HepG2 (cell line): ENCODE measurements at regions not wholly inside any gene's neighbourhood (a gene's known extent, or its start where the extent isn't known, plus 50 kb on each side); places are given as distances from the start of the nearest gene placed in this dataset.

Experiments used
- ATAC-seq: fragments of 200-7000 bp; cut with Tn5 transposase; 3 replicates; pipeline ENCODE4 v1.9.1; 2020; ENCODE audit warnings: mild to moderate bottlenecking, moderate library complexity
- BruUV-seq: library from RNA; stranded (reverse); fragments of 400-500 nt; replicated peaks from 2 replicates; lab custom pipeline; 2021; lab: Mats Ljungman, UMichigan
- CTCF ChIA-PET: fragments of 300-600 bp; formaldehyde crosslinking; extraction: SDS; loops from one replicate; lab custom pipeline; 2021; ENCODE audit warnings: low total read pairs, inconsistent platforms, low intra/inter-chr PET ratio; lab: Yijun Ruan, JAX
- POLR2A ChIA-PET: fragments of 350-600 bp; sonication (Branson Sonifier 250); formaldehyde crosslinking; loops from one replicate; lab custom pipeline; 2020; ENCODE audit warnings: antibody characterized with exemption, inconsistent platforms; lab: Yijun Ruan, JAX
- DNase-seq: peaks from one replicate; pipeline ENCODE4 v3.0.0-alpha.2; 2015; ENCODE audit warnings: low spot score
- FAIRE-seq: peaks from 3 replicates; lab custom pipeline; 2011; peaks lifted over from hg19 to GRCh38; lab: Jason Lieb, UNC
- H2AFZ ChIP-seq: one replicate; pipeline ENCODE4 v1.6.1; 2011; ENCODE audit warnings: low read length, inconsistent platforms
- H3K27ac ChIP-seq: fragments of 300-600 bp; 3 replicates; pipeline ENCODE4 v1.8.0; 2011; ENCODE audit warnings: mixed run types, mild to moderate bottlenecking, mixed read lengths, low read length, inconsistent platforms; ENCODE audit not compliant: insufficient read depth; ENCODE audit errors: extremely low read length
- H3K27me3 ChIP-seq, 2 experiments: fragments of 200-600 bp in 1 of 2; 2 replicates in 1 of 2; 3 replicates in 1 of 2; pipeline versions ENCODE4 v1.6.0 to v1.8.0; 2011; ENCODE audit warnings: low read length in 2 of 2, mild to moderate bottlenecking in 2 of 2, moderate library complexity in 2 of 2, inconsistent platforms in 1 of 2; ENCODE audit not compliant: insufficient read depth in 2 of 2, control insufficient read depth in 1 of 2
- H3K36me3 ChIP-seq, 2 experiments: fragments of 200-600 bp in 1 of 2; replicated peaks in 1 of 2; 2 replicates in 1 of 2; 3 replicates in 1 of 2; pipeline versions ENCODE4 v1.5.1 to v1.8.0; 2011; ENCODE audit warnings: low read length in 2 of 2, inconsistent platforms in 1 of 2; ENCODE audit not compliant: insufficient read depth in 2 of 2, control insufficient read depth in 1 of 2
- H3K4me1 ChIP-seq: 2 replicates; pipeline ENCODE4 v1.5.1; 2012; ENCODE audit warnings: low read length, inconsistent platforms; ENCODE audit not compliant: insufficient read depth
- H3K4me2 ChIP-seq: 2 replicates; pipeline ENCODE4 v1.6.0; 2011; ENCODE audit warnings: low read depth, low read length, inconsistent platforms
- H3K4me3 ChIP-seq, 3 experiments: fragments of 200-600 bp in 1 of 3; sonication (generic), shearing (Covaris generic) in 1 of 3; replicated peaks in 1 of 3; 2 replicates each; pipeline ENCODE4 v1.5.1; 2011 to 2016; ENCODE audit warnings: low read length in 3 of 3, inconsistent platforms in 2 of 3, low read depth in 2 of 3, mild to moderate bottlenecking in 2 of 3, control low read depth in 1 of 3, mixed read lengths in 1 of 3; ENCODE audit not compliant: insufficient read depth in 1 of 3
- H3K79me2 ChIP-seq: one replicate; pipeline ENCODE4 v1.6.1; 2011; ENCODE audit warnings: low read length, inconsistent platforms; ENCODE audit not compliant: insufficient read depth
- H3K9ac ChIP-seq: 2 replicates; pipeline ENCODE4 v1.6.0; 2011; ENCODE audit warnings: mild to moderate bottlenecking, low read depth, low read length, inconsistent platforms; ENCODE audit not compliant: insufficient read depth
- H3K9me3 ChIP-seq: 2 replicates; pipeline ENCODE4 v1.5.1; 2012; ENCODE audit warnings: mild to moderate bottlenecking, low read length
- H4K20me1 ChIP-seq: 2 replicates; pipeline ENCODE4 v1.6.0; 2011; ENCODE audit warnings: inconsistent platforms, mild to moderate bottlenecking, low read length, moderate library complexity; ENCODE audit not compliant: insufficient read depth
- HIVEP1 ChIP-seq: sonication (generic); formaldehyde crosslinking; IDR thresholded peaks from 2 replicates; pipeline ENCODE4 v1.4.0; 2020; ENCODE audit warnings: mild to moderate bottlenecking, missing genetic modification reagents
- HNF1B ChIP-seq: sonication (generic); formaldehyde crosslinking; IDR thresholded peaks from 2 replicates; pipeline ENCODE4 v1.5.1; 2020; ENCODE audit warnings: mild to moderate bottlenecking, moderate library complexity, missing genetic modification reagents
- MED1 ChIP-seq: sonication (generic); formaldehyde crosslinking; IDR thresholded peaks from 2 replicates; pipeline ENCODE4 v1.4.0; 2020; ENCODE audit warnings: missing genetic modification reagents
- SIN3B ChIP-seq: fragments of 150-350 bp; IDR thresholded peaks from 2 replicates; pipeline ENCODE4 v1.6.1; 2014; ENCODE audit warnings: low read length
- SP2 ChIP-seq: sonication (generic); formaldehyde crosslinking; IDR thresholded peaks from 2 replicates; pipeline ENCODE4 v1.5.1; 2020; ENCODE audit warnings: mild to moderate bottlenecking, missing genetic modification reagents
- SYNCRIP ChIP-seq: fragments of 200-400 bp; formaldehyde crosslinking; IDR thresholded peaks from 2 replicates; pipeline ENCODE4 v1.6.1; 2018; ENCODE audit warnings: mild to moderate bottlenecking, low read depth, low read length; ENCODE audit not compliant: insufficient read depth
- ZBTB7B ChIP-seq: sonication (generic); formaldehyde crosslinking; IDR thresholded peaks from 2 replicates; pipeline ENCODE4 v1.4.0; 2020; ENCODE audit warnings: missing genetic modification reagents
- ZFP36L1 ChIP-seq: sonication (generic); formaldehyde crosslinking; IDR thresholded peaks from 2 replicates; pipeline ENCODE4 v1.8.0; 2022; ENCODE audit warnings: mild to moderate bottlenecking, missing genetic modification reagents, moderate library complexity
- ZNF354B ChIP-seq: sonication (generic); formaldehyde crosslinking; IDR thresholded peaks from 2 replicates; pipeline ENCODE4 v1.8.0; 2022; ENCODE audit warnings: mild to moderate bottlenecking, missing genetic modification reagents
- ZNF547 ChIP-seq: sonication (generic); formaldehyde crosslinking; IDR thresholded peaks from 2 replicates; pipeline ENCODE4 v1.5.1; 2020; ENCODE audit warnings: mild to moderate bottlenecking, missing genetic modification reagents
- ZNF614 ChIP-seq: IDR thresholded peaks from 2 replicates; pipeline ENCODE4 v1.6.1; 2018; ENCODE audit warnings: missing biosample characterization, missing genetic modification reagents, inconsistent platforms, borderline replicate concordance
- ZNF775 ChIP-seq: sonication (generic); formaldehyde crosslinking; IDR thresholded peaks from 2 replicates; pipeline ENCODE4 v1.4.0; 2020; ENCODE audit warnings: missing genetic modification reagents, mild to moderate bottlenecking, moderate library complexity, borderline replicate concordance
- ZNF816 ChIP-seq: sonication (generic); formaldehyde crosslinking; IDR thresholded peaks from 2 replicates; pipeline ENCODE4 v1.8.0; 2022; ENCODE audit warnings: missing genetic modification reagents, mild to moderate bottlenecking, borderline replicate concordance
- WGBS: methylation state at CpG from one replicate; pipeline ENCODE4 v1.1.6; 2017; ENCODE audit warnings: low lambda C conversion rate; 5-methylcytosine and 5-hydroxymethylcytosine counted together
- in situ Hi-C: cut with HindIII; loops from 2 replicates; pipeline ENCODE4 v1.10.0; 2017; ENCODE audit warnings: low pct_unique_long_range_greater_than_20kb; ENCODE audit not compliant: extremely low pct_ligation_motif_present
- intact Hi-C: fragments of 100-400 bp; cut with micrococcal nuclease; formaldehyde crosslinking; loops from one replicate; pipeline ENCODE4 v1.10.0; 2022; ENCODE audit not compliant: unreplicated experiment
- TF ChIP-seq, protein P1 (sequence below): sonication (generic); formaldehyde crosslinking; IDR thresholded peaks from 2 replicates; pipeline ENCODE4 v1.4.0; 2020; ENCODE audit warnings: mild to moderate bottlenecking, missing genetic modification reagents, borderline replicate concordance
- TF ChIP-seq, protein P2 (sequence below): IDR thresholded peaks from 2 replicates; pipeline ENCODE4 v1.6.1; 2016; ENCODE audit warnings: low read depth

GRCh38 chr2:235216901-235217300, 265.1 kb downstream of the SH3BP4 start:
- Histone ChIP-seq H3K4me2 (no peak overlapping the region), H4K20me1 (no peaks in the 10 kb centered on the region), H2AFZ (no peak overlapping the region), H3K4me3 (no peak overlapping the region), H3K36me3 (no peaks in the 10 kb centered on the region), H3K27me3 (peaks cover 0 to 28% of the 10 kb centered on the region in 2 experiments; a peak in 4 of 5 replicates), H3K79me2 (no peaks in the 10 kb centered on the region), H3K27ac (no peak overlapping the region), H3K4me1 (no peaks in the 10 kb centered on the region), H3K9ac (no peak overlapping the region), H3K9me3 (no peaks in the 10 kb centered on the region)
- in situ Hi-C loops: no loop called here
- POLR2A ChIA-PET: no interaction called here
- BruUV-seq: no TSS peak
- 5% methylated on average over 3 of the region's 3 CpGs for WGBS
- intact Hi-C loops: no loop called here
- CTCF ChIA-PET: no interaction called here
- DNase-seq (no peak), FAIRE-seq (no peak), ATAC-seq (no peak)
- TF ChIP-seq HNF1B (CRISPR knock-in tag) (no peak), ZBTB7B (no peak), ZFP36L1 (no peak), ZNF547 (CRISPR knock-in tag) (no peak)

DNA sequence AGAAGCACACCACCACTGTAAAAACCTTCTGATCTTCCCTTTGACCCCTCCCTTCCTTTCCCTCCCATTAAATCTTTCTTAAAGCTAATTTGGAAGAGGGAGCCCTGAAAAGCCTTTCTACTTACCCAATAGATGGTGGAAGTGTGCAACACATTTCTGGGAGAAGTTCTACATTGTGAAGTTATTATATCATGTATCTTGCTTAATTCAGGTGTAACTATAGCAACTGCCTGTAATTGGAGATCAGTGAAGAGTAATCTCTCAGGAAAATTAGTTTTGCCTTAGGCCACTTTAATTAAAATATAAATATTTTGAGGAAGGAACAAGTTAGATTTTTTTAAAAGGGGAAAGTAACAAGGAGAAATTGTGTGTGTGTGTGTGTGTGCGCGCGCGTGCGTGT, 266.0 kb downstream of the SH3BP4 start:
- no peak for FAIRE-seq
- WGBS: 92% methylated on average over 5 of the region's 5 CpGs
- no peak overlapping the region for H3K4me3 ChIP-seq
- no peak for DNase-seq
- H3K27ac ChIP-seq: no peak overlapping the region
- in situ Hi-C loops (no loop called here), intact Hi-C loops (no loop called here)
- ChIA-PET POLR2A (no interaction called here), CTCF (no interaction called here)
- H3K27me3 ChIP-seq: peaks cover 0 to 28% of the 10 kb centered on the region in 2 experiments; a peak in 4 of 5 replicates
- no TSS peak for BruUV-seq
- no peak overlapping the region for H3K4me2 ChIP-seq
- no peaks in the 10 kb centered on the region for H3K4me1 ChIP-seq
- no peaks in the 10 kb centered on the region for H3K79me2 ChIP-seq
- TF ChIP-seq, protein P1, sequence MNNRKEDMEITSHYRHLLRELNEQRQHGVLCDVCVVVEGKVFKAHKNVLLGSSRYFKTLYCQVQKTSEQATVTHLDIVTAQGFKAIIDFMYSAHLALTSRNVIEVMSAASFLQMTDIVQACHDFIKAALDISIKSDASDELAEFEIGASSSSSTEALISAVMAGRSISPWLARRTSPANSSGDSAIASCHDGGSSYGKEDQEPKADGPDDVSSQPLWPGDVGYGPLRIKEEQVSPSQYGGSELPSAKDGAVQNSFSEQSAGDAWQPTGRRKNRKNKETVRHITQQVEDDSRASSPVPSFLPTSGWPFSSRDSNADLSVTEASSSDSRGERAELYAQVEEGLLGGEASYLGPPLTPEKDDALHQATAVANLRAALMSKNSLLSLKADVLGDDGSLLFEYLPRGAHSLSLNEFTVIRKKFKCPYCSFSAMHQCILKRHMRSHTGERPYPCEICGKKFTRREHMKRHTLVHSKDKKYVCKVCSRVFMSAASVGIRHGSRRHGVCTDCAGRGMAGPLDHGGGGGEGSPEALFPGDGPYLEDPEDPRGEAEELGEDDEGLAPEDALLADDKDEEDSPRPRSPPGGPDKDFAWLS: no peak
- no peak for TF ChIP-seq SYNCRIP
- TF ChIP-seq MED1 (CRISPR knock-in tag): no peak
- TF ChIP-seq ZNF354B: no peak
- no peak for TF ChIP-seq ZNF816
- no peak for TF ChIP-seq SIN3B
- TF ChIP-seq, protein P2, sequence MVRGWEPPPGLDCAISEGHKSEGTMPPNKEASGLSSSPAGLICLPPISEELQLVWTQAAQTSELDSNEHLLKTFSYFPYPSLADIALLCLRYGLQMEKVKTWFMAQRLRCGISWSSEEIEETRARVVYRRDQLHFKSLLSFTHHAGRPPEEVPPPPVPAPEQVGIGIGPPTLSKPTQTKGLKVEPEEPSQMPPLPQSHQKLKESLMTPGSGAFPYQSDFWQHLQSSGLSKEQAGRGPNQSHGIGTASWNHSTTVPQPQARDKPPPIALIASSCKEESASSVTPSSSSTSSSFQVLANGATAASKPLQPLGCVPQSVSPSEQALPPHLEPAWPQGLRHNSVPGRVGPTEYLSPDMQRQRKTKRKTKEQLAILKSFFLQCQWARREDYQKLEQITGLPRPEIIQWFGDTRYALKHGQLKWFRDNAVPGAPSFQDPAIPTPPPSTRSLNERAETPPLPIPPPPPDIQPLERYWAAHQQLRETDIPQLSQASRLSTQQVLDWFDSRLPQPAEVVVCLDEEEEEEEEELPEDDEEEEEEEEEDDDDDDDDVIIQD (CRISPR knock-in tag): no peak
- no peak for TF ChIP-seq ZNF614 (CRISPR knock-in tag)
- no peak for TF ChIP-seq HIVEP1 (CRISPR knock-in tag)
- no peak for TF ChIP-seq ZNF775
- TF ChIP-seq SP2 (CRISPR knock-in tag): no peak
- no peak overlapping the region for H3K9ac ChIP-seq
- no peaks in the 10 kb centered on the region for H3K36me3 ChIP-seq
- H4K20me1 ChIP-seq: no peaks in the 10 kb centered on the region
- H3K9me3 ChIP-seq: no peaks in the 10 kb centered on the region
- no peak for ATAC-seq
- no peak overlapping the region for H2AFZ ChIP-seq
